GM12878 (cell line): ENCODE measurements at regions not wholly inside any gene's neighbourhood (a gene's known extent, or its start where the extent isn't known, plus 50 kb on each side); places are given as distances from the start of the nearest gene placed in this dataset.

Source experiments
- ATAC-seq: fragments of 200-7000 bp; cut with Tn5 transposase; 3 replicates; pipeline ENCODE4 v1.9.1; 2020; ENCODE audit warnings: mild to moderate bottlenecking, moderate library complexity
- BruUV-seq: library from RNA; stranded (reverse); fragments of 400-500 nt; replicated peaks from 2 replicates; lab custom pipeline; 2021; lab: Mats Ljungman, UMichigan
- CTCF ChIA-PET: fragments of 300-600 bp; sonication (Branson Sonifier 250); formaldehyde crosslinking; extraction: SDS; loops from one replicate; lab custom pipeline; 2021; ENCODE audit warnings: inconsistent platforms; lab: Yijun Ruan, JAX
- POLR2A ChIA-PET: fragments of 350-600 bp; formaldehyde crosslinking; extraction: SDS; loops from one replicate; lab custom pipeline; 2021; ENCODE audit warnings: inconsistent platforms; lab: Charles Lee
- RAD21 ChIA-PET: fragments of 300-600 bp; sonication (Branson Sonifier 250); formaldehyde crosslinking; loops from one replicate; lab custom pipeline; 2023; ENCODE audit warnings: antibody characterized with exemption; ENCODE audit not compliant: unreplicated experiment; lab: Charles Lee
- SMC1A ChIA-PET: fragments of 300-600 bp; sonication (Branson Sonifier 250); formaldehyde crosslinking; loops from one replicate; lab custom pipeline; 2023; ENCODE audit not compliant: unreplicated experiment, uncharacterized antibody; lab: Charles Lee
- DNase-seq: peaks from one replicate; pipeline ENCODE4 v3.0.0-alpha.2; 2011; ENCODE audit warnings: low read depth, low spot score
- FAIRE-seq: peaks from 3 replicates; lab custom pipeline; 2011; peaks lifted over from hg19 to GRCh38; lab: Jason Lieb, UNC
- H2AFZ ChIP-seq: 2 replicates; pipeline ENCODE4 v1.6.0; 2011; ENCODE audit warnings: low read depth, low read length, control low read depth; ENCODE audit not compliant: control insufficient read depth
- H3K27ac ChIP-seq: 2 replicates; pipeline ENCODE4 v1.5.1; 2011; ENCODE audit warnings: control low read depth; ENCODE audit not compliant: control insufficient read depth, insufficient read depth
- H3K27me3 ChIP-seq, 2 experiments: replicated peaks in 1 of 2; 2 replicates each; pipeline versions ENCODE4 v1.6.0 to v1.6.1; 2011; ENCODE audit warnings: low read length in 1 of 2; ENCODE audit not compliant: control insufficient read depth in 2 of 2, insufficient read depth in 2 of 2
- H3K36me3 ChIP-seq, 2 experiments: 2 replicates each; pipeline ENCODE4 v1.5.1; 2011; ENCODE audit warnings: low read length in 1 of 2; ENCODE audit not compliant: control insufficient read depth in 2 of 2, insufficient read depth in 2 of 2
- H3K4me1 ChIP-seq: 2 replicates; pipeline ENCODE4 v1.6.1; 2011; ENCODE audit warnings: mild to moderate bottlenecking, low read length, moderate library complexity, mixed read lengths; ENCODE audit not compliant: control insufficient read depth, insufficient read depth
- H3K4me2 ChIP-seq: 2 replicates; pipeline ENCODE4 v1.6.0; 2011; ENCODE audit warnings: control low read depth; ENCODE audit not compliant: control insufficient read depth, insufficient read depth
- H3K4me3 ChIP-seq: fragments of 200-600 bp; sonication (generic); 2 replicates; pipeline ENCODE4 v1.5.1; 2016
- H3K79me2 ChIP-seq: 2 replicates; pipeline ENCODE4 v1.6.0; 2011; ENCODE audit warnings: low read length; ENCODE audit not compliant: control insufficient read depth, insufficient read depth
- H3K9ac ChIP-seq: 2 replicates; pipeline ENCODE4 v1.8.0; 2011; ENCODE audit warnings: low read length, control low read depth, mixed read lengths; ENCODE audit not compliant: control insufficient read depth, insufficient read depth
- H3K9me3 ChIP-seq: replicated peaks from 3 replicates; pipeline ENCODE4 v1.5.1; 2011; ENCODE audit warnings: mild to moderate bottlenecking, low read length; ENCODE audit not compliant: control insufficient read depth, insufficient read depth
- H4K20me1 ChIP-seq: 2 replicates; pipeline ENCODE4 v1.6.0; 2011; ENCODE audit not compliant: control insufficient read depth, insufficient read depth
- CEBPZ ChIP-seq: fragments of 150-350 bp; IDR thresholded peaks from 2 replicates; pipeline ENCODE4 v1.6.1; 2016; ENCODE audit warnings: low read depth, low read length
- ELK1 ChIP-seq: IDR thresholded peaks from 2 replicates; pipeline ENCODE4 v1.6.1; 2012; ENCODE audit warnings: low read depth, low read length, improper control_type of control experiment
- FOS ChIP-seq: IDR thresholded peaks from 3 replicates; pipeline ENCODE4 v1.6.1; 2011; ENCODE audit warnings: borderline replicate concordance; ENCODE audit not compliant: insufficient read length; ENCODE audit errors: extremely low read depth
- IKZF1 ChIP-seq: fragments of 450-650 bp; conservative IDR thresholded peaks from 2 replicates; pipeline ENCODE4 v1.6.1; 2017; ENCODE audit warnings: antibody characterized with exemption, mild to moderate bottlenecking
- MTA2 ChIP-seq: fragments of 450-650 bp; IDR thresholded peaks from 2 replicates; pipeline ENCODE4 v1.6.1; 2016; ENCODE audit warnings: low read depth, mild to moderate bottlenecking, moderate library complexity
- NRF1 ChIP-seq: conservative IDR thresholded peaks from 2 replicates; pipeline ENCODE4 v1.6.1; 2011; ENCODE audit warnings: mild to moderate bottlenecking, low read depth, low read length, improper control_type of control experiment
- PRDM15 ChIP-seq: fragments of 450-650 bp; formaldehyde crosslinking; IDR thresholded peaks from 2 replicates; pipeline ENCODE4 v1.4.0; 2020; ENCODE audit warnings: mild to moderate bottlenecking, moderate library complexity
- RUNX3 ChIP-seq: IDR thresholded peaks from 2 replicates; pipeline ENCODE4 v1.6.1; 2012; ENCODE audit warnings: low read length, inconsistent platforms
- SMC3 ChIP-seq: IDR thresholded peaks from 2 replicates; pipeline ENCODE4 v1.6.1; 2011; ENCODE audit warnings: low read length, improper control_type of control experiment, borderline replicate concordance
- SPI1 ChIP-seq: IDR thresholded peaks from 2 replicates; pipeline ENCODE4 v1.6.1; 2011; ENCODE audit warnings: low read depth, mild to moderate bottlenecking, low read length, moderate library complexity, borderline replicate concordance; ENCODE audit not compliant: insufficient read depth
- SRF ChIP-seq, 2 experiments: IDR thresholded peaks; 2 replicates each; pipeline ENCODE4 v1.6.1; 2011; ENCODE audit warnings: low read depth in 2 of 2, low read length in 2 of 2, mild to moderate bottlenecking in 1 of 2, moderate library complexity in 1 of 2
- TCF3 ChIP-seq: IDR thresholded peaks from 2 replicates; pipeline ENCODE4 v1.6.1; 2012; ENCODE audit warnings: low read depth, mild to moderate bottlenecking, low read length, borderline replicate concordance; ENCODE audit not compliant: insufficient read depth
- TCF7 ChIP-seq: IDR thresholded peaks from 2 replicates; pipeline ENCODE4 v1.6.1; 2014; ENCODE audit warnings: antibody characterized with exemption, borderline replicate concordance
- USF1 ChIP-seq: IDR thresholded peaks from 2 replicates; pipeline ENCODE4 v1.6.1; 2011; ENCODE audit warnings: borderline replicate concordance, low read depth, mild to moderate bottlenecking, moderate library complexity, mixed read lengths, low read length; ENCODE audit not compliant: insufficient read depth; ENCODE audit errors: extremely low read length
- ZNF24 ChIP-seq: fragments of 450-650 bp; IDR thresholded peaks from 2 replicates; pipeline ENCODE4 v1.6.1; 2017; ENCODE audit warnings: antibody characterized with exemption, mild to moderate bottlenecking
- WGBS: methylation state at CpG from one replicate; pipeline ENCODE4 v1.1.6; 2016; ENCODE audit warnings: low lambda C conversion rate; ENCODE audit not compliant: insufficient replicate concordance, insufficient coverage; ENCODE audit errors: missing lambda C conversion rate; 5-methylcytosine and 5-hydroxymethylcytosine counted together
- in situ Hi-C: fragments of 300-500 bp; cut with MboI; formaldehyde crosslinking; loops from 9 replicates; pipeline ENCODE4 v1.14.3; 2018; ENCODE audit warnings: mixed read lengths
- intact Hi-C: fragments of 100-400 bp; cut with micrococcal nuclease; formaldehyde crosslinking; loops from one replicate; pipeline ENCODE4 v1.14.2; 2022; ENCODE audit not compliant: unreplicated experiment

GRCh38 chr12:78703820-78704525 is 160.6 kb upstream of the SYT1 start:
- no peak overlapping the region for H3K4me3 ChIP-seq
- ChIA-PET POLR2A (no interaction called here), SMC1A (interaction anchor here (1.2 kb wide), 1 partner anchor 133 kb away, joined by 3 read pairs; no protein-coding TSS in a partner anchor), CTCF (interaction anchor here (1.0 kb wide), 1 partner anchor 11 kb away, joined by 3 read pairs; no protein-coding TSS in a partner anchor), RAD21 (no interaction called here)
- no peak for FAIRE-seq
- DNase-seq: no peak
- in situ Hi-C loops: no loop called here
- no peak overlapping the region for H3K9ac ChIP-seq
- 53% methylated on average over 3 of the region's 3 CpGs for WGBS
- H3K79me2 ChIP-seq: no peaks in the 10 kb centered on the region
- ATAC-seq: no peak
- BruUV-seq: no TSS peak
- H3K9me3 ChIP-seq: no peaks in the 10 kb centered on the region
- no peak overlapping the region for H3K4me2 ChIP-seq
- no peaks in the 10 kb centered on the region for H3K4me1 ChIP-seq
- H4K20me1 ChIP-seq: no peaks in the 10 kb centered on the region
- intact Hi-C loops: no loop called here
- H3K27me3 ChIP-seq: no peaks in the 10 kb centered on the region
- H3K27ac ChIP-seq: no peak overlapping the region
- no peaks in the 10 kb centered on the region for H3K36me3 ChIP-seq
- no peak overlapping the region for H2AFZ ChIP-seq
- TF ChIP-seq SRF (IDR thresholded peaks at IDR 0.05; ENCODE audit: low read depth in 2 of 2, low read length in 2 of 2) (no peak), CEBPZ (no peak), ZNF24 (no peak), NRF1 (no peak), USF1 (no peak), IKZF1 (no peak), MTA2 (no peak), RUNX3 (no peak), TCF3 (no peak), TCF7 (no peak), FOS (no peak), SPI1 (no peak), SMC3 (no peak), ELK1 (no peak), PRDM15 (CRISPR knock-in tag) (no peak)
